ENCODE measurements at regions not wholly inside any gene's neighbourhood (a gene's known extent, or its start where the extent isn't known, plus 50 kb on each side); places are given as distances from the start of the nearest gene placed in this dataset.

DNA sequence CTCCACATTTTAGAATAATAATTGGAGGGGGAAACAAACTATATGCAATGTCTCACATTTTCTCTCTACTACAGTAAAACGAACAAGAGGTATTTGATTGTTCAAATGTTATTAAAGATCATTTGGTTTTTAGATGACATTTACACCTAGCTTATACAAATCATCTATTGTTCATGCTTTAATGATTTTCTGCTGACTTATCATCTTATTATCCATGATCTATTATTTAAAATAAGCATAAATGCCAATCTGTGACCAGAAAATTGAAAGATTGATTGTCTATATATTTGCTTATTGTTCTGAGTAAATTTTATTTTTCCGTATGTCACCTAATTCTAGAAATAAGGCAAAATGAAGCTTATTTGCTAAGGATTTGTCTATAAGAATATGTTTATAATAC lies 537.2 kb downstream of the KCNJ3 start:
- TF ChIP-seq, protein P1, sequence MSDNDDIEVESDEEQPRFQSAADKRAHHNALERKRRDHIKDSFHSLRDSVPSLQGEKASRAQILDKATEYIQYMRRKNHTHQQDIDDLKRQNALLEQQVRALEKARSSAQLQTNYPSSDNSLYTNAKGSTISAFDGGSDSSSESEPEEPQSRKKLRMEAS (IDR thresholded peaks at IDR 0.05) = no peak
- TF ChIP-seq TBP (IDR thresholded peaks at IDR 0.05; ENCODE audit: low read depth, low read length) (no peak), PHF8 (conservative IDR thresholded peaks at IDR 0.05; ENCODE audit: low read depth, low read length) (no peak), RAD21 (IDR thresholded peaks at IDR 0.05 in 1 of 2, conservative IDR thresholded peaks at IDR 0.05 in 1 of 2; ENCODE audit: low read depth in 2 of 2, low read length in 2 of 2) (no peak), JUN (IDR thresholded peaks at IDR 0.05; ENCODE audit: low read depth, low read length) (no peak), SRF (IDR thresholded peaks at IDR 0.05; ENCODE audit: low read depth, low read length) (no peak), POLR2A (IDR thresholded peaks at IDR 0.05; ENCODE audit: control extremely low read depth in 1 of 2, low read depth in 2 of 2, low read length in 2 of 2) (no peak), POLR2AphosphoS5 (IDR thresholded peaks at IDR 0.05; ENCODE audit: low read depth, low read length) (no peak), EP300 (IDR thresholded peaks at IDR 0.05; ENCODE audit: borderline replicate concordance in 1 of 2, low read depth in 2 of 2, low read length in 2 of 2) (no peak)
- TF ChIP-seq, protein P2, sequence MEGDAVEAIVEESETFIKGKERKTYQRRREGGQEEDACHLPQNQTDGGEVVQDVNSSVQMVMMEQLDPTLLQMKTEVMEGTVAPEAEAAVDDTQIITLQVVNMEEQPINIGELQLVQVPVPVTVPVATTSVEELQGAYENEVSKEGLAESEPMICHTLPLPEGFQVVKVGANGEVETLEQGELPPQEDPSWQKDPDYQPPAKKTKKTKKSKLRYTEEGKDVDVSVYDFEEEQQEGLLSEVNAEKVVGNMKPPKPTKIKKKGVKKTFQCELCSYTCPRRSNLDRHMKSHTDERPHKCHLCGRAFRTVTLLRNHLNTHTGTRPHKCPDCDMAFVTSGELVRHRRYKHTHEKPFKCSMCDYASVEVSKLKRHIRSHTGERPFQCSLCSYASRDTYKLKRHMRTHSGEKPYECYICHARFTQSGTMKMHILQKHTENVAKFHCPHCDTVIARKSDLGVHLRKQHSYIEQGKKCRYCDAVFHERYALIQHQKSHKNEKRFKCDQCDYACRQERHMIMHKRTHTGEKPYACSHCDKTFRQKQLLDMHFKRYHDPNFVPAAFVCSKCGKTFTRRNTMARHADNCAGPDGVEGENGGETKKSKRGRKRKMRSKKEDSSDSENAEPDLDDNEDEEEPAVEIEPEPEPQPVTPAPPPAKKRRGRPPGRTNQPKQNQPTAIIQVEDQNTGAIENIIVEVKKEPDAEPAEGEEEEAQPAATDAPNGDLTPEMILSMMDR (IDR thresholded peaks at IDR 0.05; ENCODE audit: control extremely low read depth in 1 of 3, insufficient read depth in 1 of 3, low read depth in 1 of 3, low read length in 3 of 3) = no peak
- TF ChIP-seq, protein P3, sequence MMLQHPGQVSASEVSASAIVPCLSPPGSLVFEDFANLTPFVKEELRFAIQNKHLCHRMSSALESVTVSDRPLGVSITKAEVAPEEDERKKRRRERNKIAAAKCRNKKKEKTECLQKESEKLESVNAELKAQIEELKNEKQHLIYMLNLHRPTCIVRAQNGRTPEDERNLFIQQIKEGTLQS (IDR thresholded peaks at IDR 0.05; ENCODE audit: insufficient read depth, low read depth, low read length) = no peak

All from H1 (cell line).